GM19193 (cell line): ENCODE measurements at regions not wholly inside any gene's neighbourhood (a gene's known extent, or its start where the extent isn't known, plus 50 kb on each side); places are given as distances from the start of the nearest gene placed in this dataset.

ENCODE experiments used
- POLR2A ChIP-seq: IDR thresholded peaks from 4 replicates; pipeline ENCODE4 v1.6.1; 2011; ENCODE audit not compliant: insufficient read depth, insufficient read length; ENCODE audit errors: extremely low read depth

DNA sequence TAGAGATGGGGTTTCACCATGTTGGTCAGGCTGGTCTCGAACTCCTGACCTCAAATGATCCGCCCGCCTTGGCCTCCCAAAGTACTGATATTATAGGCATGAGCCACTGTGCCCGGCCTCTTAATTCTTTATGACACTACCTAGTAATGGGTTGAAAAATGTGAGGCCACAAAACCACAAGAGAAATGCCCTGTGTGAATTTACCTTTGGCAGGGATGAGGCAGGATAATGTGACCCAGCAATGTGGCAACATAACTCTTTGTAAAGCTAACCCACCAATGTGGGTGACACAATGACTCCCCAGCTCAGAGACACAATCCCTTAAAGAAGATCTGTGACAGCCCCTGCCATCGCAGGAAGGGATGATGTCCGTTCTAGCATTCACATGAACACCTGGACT, 533.1 kb downstream of the KLF5 start:
- no peak for TF ChIP-seq POLR2A

GRCh38 chr13:73590795-73591194, 532.0 kb downstream of the KLF5 start:
- no peak for TF ChIP-seq POLR2A

DNA sequence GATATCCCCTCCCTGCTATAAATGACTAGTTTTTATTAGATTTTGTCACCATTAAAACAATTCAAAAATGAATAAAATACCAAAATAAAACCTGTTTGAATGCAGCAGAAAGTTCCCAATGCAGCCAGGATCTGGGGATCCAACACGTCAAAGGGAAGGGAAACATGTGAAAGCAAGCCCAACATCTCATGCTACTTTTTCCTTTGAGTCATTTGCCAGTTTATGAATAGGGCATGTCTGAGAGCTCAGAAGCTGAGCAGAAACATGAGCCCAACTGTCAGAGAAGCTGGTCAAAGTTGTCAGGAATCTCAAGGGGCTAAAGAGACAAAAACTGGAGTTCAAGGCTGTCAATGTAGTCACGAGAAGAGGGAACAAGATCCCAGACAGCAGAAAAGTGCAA, 526.4 kb downstream of the KLF5 start:
- TF ChIP-seq POLR2A: no peak

GRCh38 chr13:73583331-73583730, 524.5 kb downstream of the KLF5 start:
- TF ChIP-seq POLR2A: no peak

DNA sequence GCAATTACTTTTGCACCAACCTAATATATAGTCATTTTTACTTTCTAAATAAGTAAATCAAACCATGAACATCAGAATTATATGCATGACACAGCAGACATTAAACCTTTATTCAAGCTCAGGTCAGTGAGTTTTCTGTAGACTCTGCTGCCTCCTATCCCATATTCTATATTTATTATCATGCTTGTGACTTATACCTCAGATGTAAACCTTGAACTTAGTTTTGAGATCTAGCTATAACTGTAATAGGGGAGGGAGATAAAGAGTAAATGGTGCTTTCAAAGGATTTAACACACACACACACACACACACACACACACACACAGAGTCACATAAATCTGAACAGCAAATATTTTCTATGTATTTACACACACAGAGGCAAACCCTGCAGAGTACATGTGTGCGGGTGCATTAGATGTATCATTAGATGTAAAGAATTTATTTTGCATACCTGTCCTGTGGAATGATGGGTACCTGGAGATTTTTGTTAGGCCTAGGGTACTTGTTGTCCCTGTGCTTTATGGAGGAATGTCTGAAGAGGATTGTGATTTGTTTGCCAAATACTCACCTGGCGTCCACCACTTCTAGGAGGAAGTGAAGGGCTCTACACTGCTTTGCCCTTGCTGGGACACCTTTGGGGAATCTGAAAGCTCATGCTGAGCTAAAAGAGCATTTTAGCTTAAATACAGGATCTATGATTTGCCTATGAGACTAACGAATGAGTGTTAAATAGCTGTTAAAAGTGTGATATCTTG, 521.9 kb downstream of the KLF5 start:
- no peak for TF ChIP-seq POLR2A

DNA sequence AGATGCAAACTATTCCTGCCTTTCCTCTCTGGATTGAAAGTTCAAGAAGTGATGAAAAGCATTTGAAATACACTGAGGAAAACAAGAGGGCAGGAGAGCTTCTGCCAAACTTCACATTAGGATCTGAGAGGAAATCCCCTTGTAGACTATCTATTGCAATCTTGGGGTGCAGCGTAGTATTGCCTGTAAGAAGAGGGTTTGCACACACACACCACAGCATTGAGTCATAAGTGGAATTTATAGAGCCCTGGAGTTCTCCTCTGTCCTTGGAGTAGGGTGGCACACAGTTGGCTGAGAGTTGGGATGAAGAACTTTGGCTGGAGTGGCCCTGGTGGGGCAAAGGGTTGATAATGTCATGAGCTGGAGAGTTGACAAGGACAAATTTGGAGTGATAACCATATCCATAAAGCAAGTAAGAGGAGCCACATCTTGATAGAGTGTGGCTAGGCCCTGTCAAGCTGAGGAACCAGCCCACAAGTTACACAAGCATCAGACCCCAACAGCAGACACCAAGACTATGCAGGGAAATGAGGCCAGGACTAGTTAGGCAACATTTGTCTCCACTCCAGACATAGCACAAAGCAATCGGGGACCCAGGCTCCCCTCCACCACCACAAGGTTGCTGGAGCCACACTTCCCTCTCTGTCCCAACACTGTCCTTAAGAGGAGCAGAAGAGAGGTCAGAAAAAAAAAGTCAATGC, 520.9 kb downstream of the KLF5 start:
- TF ChIP-seq POLR2A: no peak

DNA sequence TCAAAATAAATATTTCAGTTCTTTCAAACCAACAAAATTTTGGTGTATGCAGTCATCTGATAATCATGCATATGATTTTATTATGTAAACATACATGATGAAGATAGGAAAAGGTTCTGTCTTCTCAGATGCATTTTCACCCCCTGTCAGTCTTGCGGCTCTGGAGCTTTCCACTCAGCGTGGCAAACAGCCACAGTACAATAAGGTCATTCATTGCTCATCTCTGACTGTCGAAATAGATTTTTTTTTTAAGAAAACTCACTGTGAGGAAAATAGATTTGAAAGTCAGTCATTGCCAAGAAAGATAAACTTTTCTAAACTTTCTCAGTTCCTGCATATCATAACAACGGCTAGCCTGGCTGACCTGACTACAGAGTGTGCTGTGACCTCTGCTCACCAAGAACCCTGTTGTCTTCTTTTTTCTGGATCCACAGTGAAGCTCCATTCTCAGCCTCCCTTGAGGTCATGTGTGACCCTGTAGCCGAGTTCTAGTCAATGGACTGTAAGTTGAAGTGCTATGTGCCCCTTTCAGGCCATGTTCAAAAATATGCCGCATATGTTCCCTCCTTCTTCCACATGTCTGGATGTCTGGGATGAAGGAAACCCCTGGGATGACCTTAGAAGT, 519.6 kb downstream of the KLF5 start:
- TF ChIP-seq POLR2A: no peak

DNA sequence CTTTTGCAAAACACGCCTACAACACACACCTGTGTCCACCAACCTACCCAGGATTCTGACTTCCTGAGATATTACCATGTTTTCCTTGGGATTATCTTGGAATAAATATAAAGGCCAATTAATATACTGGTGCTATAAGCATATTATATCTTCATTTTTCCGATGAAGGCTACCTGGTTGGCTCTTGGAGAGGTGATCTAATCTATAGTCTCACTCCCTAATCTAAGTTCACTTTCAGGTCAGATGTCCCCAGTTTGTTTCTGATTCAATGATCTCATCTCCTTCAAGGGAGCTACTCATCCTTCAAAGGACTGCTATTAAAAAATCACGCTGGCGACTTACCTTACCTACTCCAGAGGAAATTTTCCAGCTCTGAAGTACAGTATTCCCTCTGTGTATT, 517.5 kb downstream of the KLF5 start:
- no peak for TF ChIP-seq POLR2A

- no peak for TF ChIP-seq POLR2A
Observed at GRCh38 chr13:73572824-73573223, 514.0 kb downstream of the KLF5 start.

DNA sequence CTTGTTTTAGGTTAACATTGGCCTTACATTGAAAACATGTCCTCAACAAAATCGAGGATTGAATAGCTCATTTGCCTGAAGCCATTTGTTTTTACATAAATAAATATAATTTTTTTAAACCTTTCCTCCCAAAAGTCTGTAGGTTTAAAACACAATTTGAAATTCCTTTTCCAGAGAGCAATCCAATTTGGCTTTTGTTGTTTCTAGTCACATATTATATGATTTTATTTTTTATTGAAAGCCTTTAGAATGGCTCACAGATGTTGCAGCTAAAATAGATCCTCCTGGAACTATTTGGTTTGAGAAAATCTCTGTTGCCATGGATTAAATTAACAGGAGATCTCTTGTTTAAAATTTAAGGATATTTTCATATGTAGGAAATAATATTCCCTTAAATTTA, 512.6 kb downstream of the KLF5 start:
- no peak for TF ChIP-seq POLR2A

DNA sequence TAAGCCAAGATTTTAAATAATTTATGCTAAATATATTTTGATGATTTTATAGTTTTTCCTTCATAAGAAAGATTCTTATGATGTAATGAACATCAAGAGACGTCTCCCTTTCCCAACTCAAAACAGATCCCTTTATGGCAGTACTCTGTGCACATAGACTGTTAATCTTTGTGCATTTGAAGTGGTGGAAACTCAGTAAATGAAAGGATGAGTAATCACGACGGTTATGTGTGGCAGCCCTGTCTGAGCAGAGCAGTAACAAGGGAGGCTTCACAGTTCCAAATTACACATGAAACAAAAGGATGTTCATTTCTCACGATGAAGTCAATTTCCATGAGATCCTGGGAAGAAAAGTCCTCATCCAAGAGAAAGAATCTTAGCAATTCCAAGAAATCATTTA, 498.1 kb downstream of the KLF5 start:
- no peak for TF ChIP-seq POLR2A

DNA sequence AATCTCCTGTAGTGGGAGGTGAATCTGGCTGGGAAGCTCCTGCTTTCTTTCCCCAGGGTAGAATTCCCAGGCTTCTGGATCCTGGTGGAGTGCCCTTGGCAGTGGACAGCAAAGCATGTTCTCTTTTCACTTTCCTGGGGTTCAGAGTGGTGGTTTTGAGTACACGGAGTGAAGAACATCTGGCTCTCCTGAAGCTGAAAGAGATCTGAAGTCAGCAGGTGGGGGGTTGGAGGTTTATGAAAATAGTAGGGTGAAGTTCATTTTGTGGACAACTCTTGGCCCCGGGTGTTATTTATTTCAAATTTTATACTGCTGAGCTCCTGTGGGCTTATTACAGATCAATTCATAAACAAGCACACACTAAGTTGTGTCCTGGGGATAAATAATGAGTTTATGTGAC, 497.3 kb downstream of the KLF5 start:
- TF ChIP-seq POLR2A: no peak

GRCh38 chr13:73551736-73552135, 492.9 kb downstream of the KLF5 start:
- no peak for TF ChIP-seq POLR2A

DNA sequence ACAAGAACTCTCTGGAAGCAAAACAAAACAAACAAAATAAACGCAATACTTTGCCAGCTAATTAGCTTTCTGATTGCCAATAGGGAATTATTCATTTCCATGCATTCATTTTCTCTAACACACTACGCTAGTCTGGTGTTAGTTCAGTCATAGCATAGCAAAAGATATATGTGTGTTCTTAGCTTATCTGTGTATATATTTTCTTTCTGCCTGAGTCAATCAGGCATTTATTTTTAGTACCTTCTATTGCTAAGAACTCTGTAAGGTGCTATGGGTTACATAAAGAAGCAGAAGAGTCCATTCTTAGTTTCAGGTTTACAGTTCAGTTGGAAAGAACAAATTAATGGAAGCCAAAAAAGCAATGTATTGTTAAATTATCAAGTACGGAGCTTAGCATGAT, 490.9 kb downstream of the KLF5 start:
- no peak for TF ChIP-seq POLR2A

- no peak for TF ChIP-seq POLR2A
Observed at GRCh38 chr13:73548449-73548848, 489.6 kb downstream of the KLF5 start.

- no peak for TF ChIP-seq POLR2A
Observed at GRCh38 chr13:73547239-73547638, 488.4 kb downstream of the KLF5 start.
